Ramos (cell line): ENCODE measurements at regions not wholly inside any gene's neighbourhood (a gene's known extent, or its start where the extent isn't known, plus 50 kb on each side); places are given as distances from the start of the nearest gene placed in this dataset.

Experiments used
- in situ Hi-C: fragments of 300-500 bp; cut with MboI; formaldehyde crosslinking; loops from one replicate; pipeline ENCODE4 v1.14.3; 2022; ENCODE audit warnings: low sequenced_read_pairs; ENCODE audit not compliant: unreplicated experiment

- in situ Hi-C loops = no loop called here
Observed at GRCh38 chr22:47276991-47277390, 514.5 kb downstream of the TBC1D22A start.

GRCh38 chr22:47276450-47276820, 514.0 kb downstream of the TBC1D22A start:
- in situ Hi-C loops = no loop called here

- in situ Hi-C loops = no loop called here
Observed at GRCh38 chr22:47275605-47276449, 513.4 kb downstream of the TBC1D22A start.

GRCh38 chr22:47274196-47274595, 511.7 kb downstream of the TBC1D22A start:
- in situ Hi-C loops = no loop called here

- in situ Hi-C loops = no loop called here
Observed at GRCh38 chr22:47270463-47271135, 508.1 kb downstream of the TBC1D22A start.

- in situ Hi-C loops = no loop called here
Observed at GRCh38 chr22:47269516-47270088, 507.2 kb downstream of the TBC1D22A start.

GRCh38 chr22:47267513-47268282, 505.2 kb downstream of the TBC1D22A start:
- in situ Hi-C loops = no loop called here

DNA sequence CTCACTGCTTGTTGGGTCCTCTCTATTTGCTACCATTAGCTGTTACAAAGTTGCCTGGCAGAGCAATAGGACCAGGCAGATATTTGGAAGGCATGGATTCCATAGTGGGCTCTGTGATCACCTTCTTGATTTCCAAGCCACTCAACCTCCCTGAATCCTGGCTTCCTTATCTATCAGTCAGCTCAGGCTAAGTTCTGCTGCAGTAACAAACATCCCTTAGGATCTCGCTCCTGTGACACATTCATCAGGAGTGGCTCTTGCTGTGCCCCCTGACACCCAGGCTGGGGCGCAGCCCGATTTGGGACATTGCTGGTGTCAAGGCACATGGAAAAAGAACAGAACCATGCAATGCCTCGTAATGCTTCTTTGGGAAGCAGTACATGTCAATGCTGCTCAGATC, 503.9 kb downstream of the TBC1D22A start:
- in situ Hi-C loops = no loop called here

- in situ Hi-C loops = no loop called here
Observed at GRCh38 chr22:47260551-47260950, 498.1 kb downstream of the TBC1D22A start.

- in situ Hi-C loops = no loop called here
Observed at GRCh38 chr22:47259990-47260389, 497.5 kb downstream of the TBC1D22A start.

GRCh38 chr22:47259049-47259448, 496.6 kb downstream of the TBC1D22A start:
- in situ Hi-C loops = no loop called here

GRCh38 chr22:47257976-47258375, 495.5 kb downstream of the TBC1D22A start:
- in situ Hi-C loops = no loop called here

DNA sequence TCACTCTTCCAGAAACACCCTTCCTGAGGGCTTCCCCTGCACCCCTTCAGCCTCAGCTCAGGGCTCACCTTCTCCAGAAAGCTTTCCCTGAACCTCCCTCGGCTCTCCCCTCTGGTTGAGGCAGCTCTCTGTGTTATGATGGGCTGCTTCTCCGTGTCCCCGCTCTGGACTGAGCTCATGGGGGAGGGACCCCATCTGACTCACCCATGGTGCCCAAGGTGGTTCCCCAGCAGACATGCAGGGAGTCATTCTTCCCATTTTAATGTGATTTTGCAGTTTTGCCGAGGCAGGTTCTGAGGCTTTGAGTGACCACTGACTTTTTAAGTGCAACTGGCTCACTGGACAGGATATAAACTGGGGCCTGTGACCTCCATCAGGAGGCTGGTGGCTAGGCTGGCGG, 495.1 kb downstream of the TBC1D22A start:
- in situ Hi-C loops = no loop called here

DNA sequence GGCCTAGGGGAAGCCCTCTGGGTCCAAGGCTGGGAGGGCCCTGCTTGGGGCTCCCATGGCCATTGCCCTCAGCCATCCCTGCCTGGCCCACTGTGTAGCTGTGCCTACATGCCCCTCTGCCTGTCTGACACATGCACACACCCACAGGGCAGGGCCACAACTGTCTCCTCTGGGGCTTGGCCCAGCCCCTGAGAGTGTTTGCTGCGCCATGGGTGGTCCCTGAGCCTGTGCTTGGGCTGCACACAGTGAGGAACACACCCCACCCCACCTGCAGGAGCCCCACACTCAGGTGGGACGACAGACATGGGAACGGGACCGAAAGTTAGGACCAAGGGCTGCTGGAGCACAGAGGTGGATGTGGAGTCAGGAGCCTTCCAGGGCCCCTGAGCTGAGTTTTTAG, 489.5 kb downstream of the TBC1D22A start:
- in situ Hi-C loops = no loop called here

GRCh38 chr22:47250995-47251765, 488.7 kb downstream of the TBC1D22A start:
- in situ Hi-C loops = no loop called here

- in situ Hi-C loops = no loop called here
Observed at GRCh38 chr22:47249370-47249928, 487.0 kb downstream of the TBC1D22A start.

- in situ Hi-C loops = no loop called here
Observed at GRCh38 chr22:47248925-47249324, 486.5 kb downstream of the TBC1D22A start.

- in situ Hi-C loops = no loop called here
Observed at GRCh38 chr22:47247579-47248240, 485.3 kb downstream of the TBC1D22A start.

- in situ Hi-C loops = no loop called here
Observed at GRCh38 chr22:47245786-47246185, 483.3 kb downstream of the TBC1D22A start.
